ENCODE measurements at regions not wholly inside any gene's neighbourhood (a gene's known extent, or its start where the extent isn't known, plus 50 kb on each side); places are given as distances from the start of the nearest gene placed in this dataset.

DNA sequence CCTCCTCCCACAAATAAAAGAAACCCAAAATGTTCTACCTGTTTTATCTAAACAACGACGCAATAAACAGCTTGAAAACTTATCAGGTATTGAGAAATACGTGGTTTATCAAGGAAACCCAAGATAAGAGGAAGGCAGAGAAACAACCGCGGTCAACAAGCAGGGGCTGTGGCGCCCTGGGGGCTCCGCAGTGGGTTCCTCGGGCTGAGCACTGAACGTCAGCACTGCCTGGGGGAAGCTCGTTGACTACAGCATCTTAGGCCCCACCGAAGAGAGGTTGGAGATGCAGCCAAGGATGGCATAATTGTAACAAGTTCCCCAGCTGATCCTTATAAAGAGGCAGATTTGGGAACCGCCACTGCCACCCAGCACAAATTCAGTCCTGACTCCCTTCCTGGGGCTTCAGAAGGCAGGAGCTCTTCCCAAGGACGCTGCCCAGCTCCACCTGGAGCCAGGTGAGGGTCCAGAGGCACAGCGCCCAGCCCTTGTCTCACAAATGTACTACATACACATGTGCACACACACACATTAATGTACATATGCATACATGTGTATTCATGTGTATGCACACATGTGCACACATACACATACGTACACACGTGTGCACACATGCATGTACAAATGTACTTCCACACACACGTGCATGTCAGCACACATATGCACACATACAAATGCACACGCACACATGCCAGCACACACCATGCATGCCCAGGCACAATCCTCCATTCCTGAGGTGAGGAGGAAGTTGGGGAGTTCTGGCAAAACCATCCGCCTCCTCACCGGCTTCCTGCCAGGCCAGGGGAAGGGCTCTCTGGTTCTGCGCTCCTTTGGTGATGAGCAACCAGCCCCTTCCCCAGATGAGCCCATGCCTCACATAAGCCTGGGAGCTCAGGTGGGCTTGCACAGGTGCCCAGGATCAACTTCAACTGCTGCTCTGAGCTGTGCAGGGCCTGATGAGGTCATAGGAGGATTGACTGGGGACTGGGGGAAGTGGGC is 251.1 kb downstream of the NPHP4 start:
- no peaks in the 10 kb centered on the region for H3K36me3 ChIP-seq (ENCODE audit: low read depth, missing control alignments)
- intact Hi-C loops (cut with DNase I; ENCODE audit: low total_unique reads) = no loop called here
- no peak for DNase-seq
- no peak overlapping the region for H3K4me3 ChIP-seq
- no peaks in the 10 kb centered on the region for H3K9me3 ChIP-seq
- TF ChIP-seq CTCF (IDR thresholded peaks at IDR 0.05) (no peak), POLR2A (IDR thresholded peaks at IDR 0.05) (no peak)
- H3K27me3 ChIP-seq = no peaks in the 10 kb centered on the region
- 58 to 59% methylated on average over 18 to 21 of the region's 21 CpGs for WGBS, 2 donors
- no peak overlapping the region for H3K27ac ChIP-seq
- no peaks in the 10 kb centered on the region for H3K4me1 ChIP-seq

GRCh38 chr1:5740450-5740849 is 251.8 kb downstream of the NPHP4 start:
- Histone ChIP-seq H3K9me3 (no peaks in the 10 kb centered on the region), H3K4me1 (no peaks in the 10 kb centered on the region), H3K36me3 (ENCODE audit: low read depth, missing control alignments) (no peaks in the 10 kb centered on the region), H3K27ac (no peak overlapping the region), H3K4me3 (no peak overlapping the region), H3K27me3 (no peaks in the 10 kb centered on the region)
- WGBS, 2 donors = 69 to 75% methylated on average over 7 of the region's 7 CpGs
- no peak for TF ChIP-seq CTCF (IDR thresholded peaks at IDR 0.05)
- no peak for TF ChIP-seq POLR2A (IDR thresholded peaks at IDR 0.05)
- DNase-seq = no peak
- intact Hi-C loops (cut with DNase I; ENCODE audit: low total_unique reads) = no loop called here

DNA sequence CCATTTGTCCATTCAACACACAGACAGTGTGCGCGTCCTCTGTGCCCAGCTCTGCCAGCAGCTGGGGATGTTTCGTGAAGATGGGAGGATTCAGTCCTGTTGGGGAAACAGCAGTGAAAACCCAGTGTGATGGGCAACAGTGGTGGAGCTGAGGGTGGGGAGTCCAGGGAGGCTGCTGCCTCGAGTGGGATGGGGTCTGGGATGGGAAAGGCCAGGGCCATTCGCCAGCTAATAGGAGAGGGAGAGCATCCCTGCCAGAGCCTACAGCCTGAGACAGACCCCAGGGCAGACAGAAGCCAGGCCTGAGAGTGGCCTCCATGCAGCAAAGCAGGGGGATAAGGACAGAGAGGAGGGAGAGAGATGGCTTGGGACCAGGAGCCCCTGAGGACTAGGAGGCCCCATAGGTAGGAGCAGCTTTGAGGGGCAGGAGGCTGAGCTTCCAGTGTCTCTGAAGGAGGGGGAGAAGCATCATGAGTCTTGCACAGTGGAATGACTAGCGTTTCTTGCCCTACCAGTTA is 252.6 kb downstream of the NPHP4 start:
- Histone ChIP-seq H3K27ac (no peak overlapping the region), H3K4me3 (no peak overlapping the region), H3K27me3 (no peaks in the 10 kb centered on the region), H3K36me3 (ENCODE audit: low read depth, missing control alignments) (no peaks in the 10 kb centered on the region), H3K9me3 (no peaks in the 10 kb centered on the region), H3K4me1 (no peaks in the 10 kb centered on the region)
- WGBS, 2 donors = 74 to 88% methylated on average over 6 of the region's 6 CpGs
- TF ChIP-seq CTCF (IDR thresholded peaks at IDR 0.05) (no peak), POLR2A (IDR thresholded peaks at IDR 0.05) (no peak)
- no peak for DNase-seq
- intact Hi-C loops (cut with DNase I; ENCODE audit: low total_unique reads) = no loop called here

- H3K4me1 ChIP-seq = no peaks in the 10 kb centered on the region
- H3K27ac ChIP-seq = no peak overlapping the region
- H3K36me3 ChIP-seq (ENCODE audit: low read depth, missing control alignments) = no peaks in the 10 kb centered on the region
- WGBS, 2 donors = 84 to 86% methylated on average over 8 of the region's 8 CpGs
- no peaks in the 10 kb centered on the region for H3K9me3 ChIP-seq
- H3K4me3 ChIP-seq = no peak overlapping the region
- no peaks in the 10 kb centered on the region for H3K27me3 ChIP-seq
- no peak for DNase-seq
- intact Hi-C loops (cut with DNase I; ENCODE audit: low total_unique reads) = no loop called here
- TF ChIP-seq POLR2A (IDR thresholded peaks at IDR 0.05) (no peak), CTCF (IDR thresholded peaks at IDR 0.05) (no peak)
Observed at GRCh38 chr1:5738911-5739462, 253.2 kb downstream of the NPHP4 start.
